Endothelial cell of umbilical vein (primary cell): ENCODE measurements at regions not wholly inside any gene's neighbourhood (a gene's known extent, or its start where the extent isn't known, plus 50 kb on each side); places are given as distances from the start of the nearest gene placed in this dataset.

Experiments used
- EZH2 ChIP-seq: IDR thresholded peaks from 2 replicates; pipeline ENCODE4 v1.6.1; 2012; ENCODE audit warnings: borderline replicate concordance, low read depth, mild to moderate bottlenecking, moderate library complexity, low read length, inconsistent platforms; ENCODE audit not compliant: severe bottlenecking
- FOS ChIP-seq: IDR thresholded peaks from 2 replicates; pipeline ENCODE4 v1.6.1; 2011; ENCODE audit warnings: mild to moderate bottlenecking, low read length, moderate library complexity, borderline replicate concordance; ENCODE audit not compliant: insufficient read depth
- GATA2 ChIP-seq: IDR thresholded peaks from 2 replicates; pipeline ENCODE4 v1.7.0; 2011; ENCODE audit warnings: low read depth, mild to moderate bottlenecking, moderate library complexity, mixed read lengths, low read length; ENCODE audit not compliant: insufficient read length, insufficient read depth
- JUN ChIP-seq: IDR thresholded peaks from 2 replicates; pipeline ENCODE4 v1.6.1; 2011; ENCODE audit warnings: borderline replicate concordance, low read depth; ENCODE audit not compliant: insufficient read length, insufficient read depth
- MYC ChIP-seq: IDR thresholded peaks from one replicate; pipeline ENCODE4 v1.6.1; 2011; ENCODE audit warnings: mild to moderate bottlenecking, low read depth, low read length
- POLR2A ChIP-seq: IDR thresholded peaks from 2 replicates; pipeline ENCODE4 v1.6.1; 2012; ENCODE audit warnings: low read depth, mild to moderate bottlenecking, control low read depth, low read length
- POLR2AphosphoS5 ChIP-seq: IDR thresholded peaks from 2 replicates; pipeline ENCODE4 v1.6.1; 2012; ENCODE audit warnings: low read depth, mild to moderate bottlenecking, control low read depth, low read length, moderate library complexity; ENCODE audit not compliant: insufficient read depth
- TF ChIP-seq, protein P1 (sequence below), 2 donors: IDR thresholded peaks; 1 replicate in 1 of 2; 2 replicates in 1 of 2; pipeline ENCODE4 v1.5.1; 2011; ENCODE audit warnings: low read length in 2 of 2, mild to moderate bottlenecking in 2 of 2, moderate library complexity in 2 of 2, control low read depth in 1 of 2, inconsistent platforms in 1 of 2, low read depth in 1 of 2; ENCODE audit not compliant: insufficient read depth in 1 of 2; ENCODE audit errors: extremely low read depth in 1 of 2
- TF ChIP-seq, protein P2 (sequence below): IDR thresholded peaks from 2 replicates; pipeline ENCODE4 v1.6.1; 2011; ENCODE audit not compliant: insufficient read depth, insufficient read length

DNA sequence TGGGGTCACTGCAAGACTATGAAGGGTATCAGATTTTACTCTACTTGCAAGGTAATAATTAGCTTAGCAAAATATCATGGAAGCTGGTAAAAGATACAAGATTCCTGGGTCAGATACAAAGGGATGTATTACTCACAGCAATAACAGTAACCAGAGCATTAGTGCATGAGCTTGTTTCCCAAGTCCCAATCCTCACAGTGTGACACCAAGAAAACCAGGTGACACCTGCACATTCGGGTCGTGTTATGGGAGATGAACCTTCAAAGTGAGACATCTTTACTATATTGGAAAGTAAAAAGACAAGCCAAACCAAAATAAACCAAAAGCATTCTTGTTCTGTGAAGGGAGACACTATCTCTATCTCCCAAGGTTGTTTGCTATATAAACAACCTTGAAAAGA is 528.7 kb upstream of the TGFBR2 start:
- TF ChIP-seq, protein P1, sequence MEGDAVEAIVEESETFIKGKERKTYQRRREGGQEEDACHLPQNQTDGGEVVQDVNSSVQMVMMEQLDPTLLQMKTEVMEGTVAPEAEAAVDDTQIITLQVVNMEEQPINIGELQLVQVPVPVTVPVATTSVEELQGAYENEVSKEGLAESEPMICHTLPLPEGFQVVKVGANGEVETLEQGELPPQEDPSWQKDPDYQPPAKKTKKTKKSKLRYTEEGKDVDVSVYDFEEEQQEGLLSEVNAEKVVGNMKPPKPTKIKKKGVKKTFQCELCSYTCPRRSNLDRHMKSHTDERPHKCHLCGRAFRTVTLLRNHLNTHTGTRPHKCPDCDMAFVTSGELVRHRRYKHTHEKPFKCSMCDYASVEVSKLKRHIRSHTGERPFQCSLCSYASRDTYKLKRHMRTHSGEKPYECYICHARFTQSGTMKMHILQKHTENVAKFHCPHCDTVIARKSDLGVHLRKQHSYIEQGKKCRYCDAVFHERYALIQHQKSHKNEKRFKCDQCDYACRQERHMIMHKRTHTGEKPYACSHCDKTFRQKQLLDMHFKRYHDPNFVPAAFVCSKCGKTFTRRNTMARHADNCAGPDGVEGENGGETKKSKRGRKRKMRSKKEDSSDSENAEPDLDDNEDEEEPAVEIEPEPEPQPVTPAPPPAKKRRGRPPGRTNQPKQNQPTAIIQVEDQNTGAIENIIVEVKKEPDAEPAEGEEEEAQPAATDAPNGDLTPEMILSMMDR (IDR thresholded peaks at IDR 0.05; ENCODE audit: extremely low read depth in 1 of 2, insufficient read depth in 1 of 2, low read depth in 1 of 2, low read length in 2 of 2) = no peak
- TF ChIP-seq POLR2A = no peak
- TF ChIP-seq EZH2 = no peak
- TF ChIP-seq FOS = no peak
- TF ChIP-seq MYC = no peak
- no peak for TF ChIP-seq POLR2AphosphoS5
- no peak for TF ChIP-seq GATA2
- TF ChIP-seq, protein P2, sequence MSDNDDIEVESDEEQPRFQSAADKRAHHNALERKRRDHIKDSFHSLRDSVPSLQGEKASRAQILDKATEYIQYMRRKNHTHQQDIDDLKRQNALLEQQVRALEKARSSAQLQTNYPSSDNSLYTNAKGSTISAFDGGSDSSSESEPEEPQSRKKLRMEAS = no peak
- no peak for TF ChIP-seq JUN
